ENCODE measurements at regions not wholly inside any gene's neighbourhood (a gene's known extent, or its start where the extent isn't known, plus 50 kb on each side); places are given as distances from the start of the nearest gene placed in this dataset.

DNA sequence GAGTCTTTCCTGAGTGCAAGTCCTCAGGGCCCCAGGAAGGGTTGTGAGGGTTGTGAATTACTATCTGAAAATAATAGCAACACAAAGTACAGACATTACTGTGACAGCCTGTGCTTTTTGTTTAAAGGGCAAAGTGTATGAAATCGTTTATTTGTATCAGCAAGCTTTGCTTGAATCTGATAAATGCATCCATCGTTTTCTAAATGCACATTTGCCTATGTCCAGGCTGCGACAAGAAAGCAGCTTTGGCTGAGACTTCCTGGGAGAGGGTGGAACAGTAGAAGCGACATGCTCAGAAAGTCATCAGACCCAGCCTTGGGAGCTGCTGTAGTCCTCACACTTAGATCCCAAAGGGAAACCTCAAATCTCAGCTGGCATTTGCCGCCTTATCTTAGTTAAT lies 524.2 kb upstream of the SALL3 start:
- Histone ChIP-seq H3K27me3 (ENCODE audit: insufficient read depth, low read length, poor library complexity) (no peaks in the 10 kb centered on the region), H3K4me3 (ENCODE audit: low read depth in 1 of 2, low read length in 2 of 2) (no peak overlapping the region), H3K79me2 (ENCODE audit: insufficient read depth, low read length) (no peaks in the 10 kb centered on the region), H3K9ac (ENCODE audit: low read depth, low read length) (no peak overlapping the region), H4K20me1 (ENCODE audit: insufficient read depth, low read length) (no peaks in the 10 kb centered on the region), H2AFZ (ENCODE audit: low read depth, low read length) (no peak overlapping the region), H3K9me3 (ENCODE audit: insufficient read depth, low read length, severe bottlenecking) (no peaks in the 10 kb centered on the region), H3K4me2 (ENCODE audit: insufficient read depth, low read length) (no peak overlapping the region), H3K4me1 (ENCODE audit: insufficient read depth, low read length) (no peaks in the 10 kb centered on the region), H3K36me3 (ENCODE audit: insufficient read depth, low read length) (no peaks in the 10 kb centered on the region), H3K27ac (ENCODE audit: low read length) (no peak overlapping the region)
- TF ChIP-seq EZH2 (IDR thresholded peaks at IDR 0.05; ENCODE audit: borderline replicate concordance, low read depth, low read length, severe bottlenecking) = no peak
- TF ChIP-seq, protein P1, sequence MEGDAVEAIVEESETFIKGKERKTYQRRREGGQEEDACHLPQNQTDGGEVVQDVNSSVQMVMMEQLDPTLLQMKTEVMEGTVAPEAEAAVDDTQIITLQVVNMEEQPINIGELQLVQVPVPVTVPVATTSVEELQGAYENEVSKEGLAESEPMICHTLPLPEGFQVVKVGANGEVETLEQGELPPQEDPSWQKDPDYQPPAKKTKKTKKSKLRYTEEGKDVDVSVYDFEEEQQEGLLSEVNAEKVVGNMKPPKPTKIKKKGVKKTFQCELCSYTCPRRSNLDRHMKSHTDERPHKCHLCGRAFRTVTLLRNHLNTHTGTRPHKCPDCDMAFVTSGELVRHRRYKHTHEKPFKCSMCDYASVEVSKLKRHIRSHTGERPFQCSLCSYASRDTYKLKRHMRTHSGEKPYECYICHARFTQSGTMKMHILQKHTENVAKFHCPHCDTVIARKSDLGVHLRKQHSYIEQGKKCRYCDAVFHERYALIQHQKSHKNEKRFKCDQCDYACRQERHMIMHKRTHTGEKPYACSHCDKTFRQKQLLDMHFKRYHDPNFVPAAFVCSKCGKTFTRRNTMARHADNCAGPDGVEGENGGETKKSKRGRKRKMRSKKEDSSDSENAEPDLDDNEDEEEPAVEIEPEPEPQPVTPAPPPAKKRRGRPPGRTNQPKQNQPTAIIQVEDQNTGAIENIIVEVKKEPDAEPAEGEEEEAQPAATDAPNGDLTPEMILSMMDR (IDR thresholded peaks at IDR 0.05; ENCODE audit: borderline replicate concordance, extremely low read depth, low read length, poor library complexity, severe bottlenecking) = no peak
- no peak for DNase-seq
- no peak for ATAC-seq (ENCODE audit: insufficient read depth, low read depth)

DNA sequence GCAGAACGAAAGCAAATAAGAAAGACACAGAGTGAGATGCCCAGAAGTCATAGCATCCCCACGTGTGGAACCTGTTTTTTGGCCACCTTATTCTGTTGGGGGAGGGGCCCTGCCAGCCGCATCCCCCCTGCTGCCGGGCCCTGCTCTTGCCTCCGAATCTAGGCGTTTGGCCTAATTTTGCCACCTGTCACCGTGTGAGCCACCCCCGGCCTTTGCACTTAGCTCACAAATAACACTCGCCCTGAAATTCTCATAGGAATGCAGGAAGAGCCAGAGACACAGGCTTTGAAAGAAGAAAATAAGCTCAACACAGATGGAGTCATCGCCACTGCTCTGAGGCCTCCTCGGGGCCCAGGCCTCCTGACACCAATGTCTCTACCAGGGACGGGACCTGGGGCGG lies 522.6 kb upstream of the SALL3 start:
- Histone ChIP-seq H3K9me3 (ENCODE audit: insufficient read depth, low read length, severe bottlenecking) (no peaks in the 10 kb centered on the region), H3K4me1 (ENCODE audit: insufficient read depth, low read length) (no peaks in the 10 kb centered on the region), H3K36me3 (ENCODE audit: insufficient read depth, low read length) (no peaks in the 10 kb centered on the region), H3K4me2 (ENCODE audit: insufficient read depth, low read length) (no peak overlapping the region), H2AFZ (ENCODE audit: low read depth, low read length) (no peak overlapping the region), H3K27ac (ENCODE audit: low read length) (no peak overlapping the region), H3K79me2 (ENCODE audit: insufficient read depth, low read length) (no peaks in the 10 kb centered on the region), H4K20me1 (ENCODE audit: insufficient read depth, low read length) (no peaks in the 10 kb centered on the region), H3K4me3 (ENCODE audit: low read depth in 1 of 2, low read length in 2 of 2) (no peak overlapping the region), H3K9ac (ENCODE audit: low read depth, low read length) (no peak overlapping the region), H3K27me3 (ENCODE audit: insufficient read depth, low read length, poor library complexity) (no peaks in the 10 kb centered on the region)
- DNase-seq = no peak
- TF ChIP-seq, protein P1 (IDR thresholded peaks at IDR 0.05; ENCODE audit: borderline replicate concordance, extremely low read depth, low read length, poor library complexity, severe bottlenecking) = no peak
- TF ChIP-seq EZH2 (IDR thresholded peaks at IDR 0.05; ENCODE audit: borderline replicate concordance, low read depth, low read length, severe bottlenecking) = no peak
- no peak for ATAC-seq (ENCODE audit: insufficient read depth, low read depth)

DNA sequence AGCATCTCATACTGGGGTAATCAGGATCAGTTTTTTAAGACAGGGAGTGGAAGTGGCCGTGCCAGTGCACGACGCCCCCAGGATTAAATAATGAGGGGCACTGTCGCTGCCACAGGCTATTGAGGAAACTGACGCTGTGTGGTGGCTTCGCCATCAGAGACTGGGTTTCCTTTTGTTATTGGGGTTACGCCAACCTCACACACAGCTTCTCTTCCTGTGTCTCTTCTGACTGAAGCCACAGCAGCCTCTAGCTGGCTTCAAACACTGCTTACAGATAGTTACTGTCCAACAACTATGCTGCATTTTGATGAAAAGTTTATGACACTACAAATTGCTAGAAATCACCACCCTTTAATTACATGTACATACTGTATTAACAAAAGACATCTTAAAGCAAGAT lies 521.9 kb upstream of the SALL3 start:
- Histone ChIP-seq H3K4me2 (ENCODE audit: insufficient read depth, low read length) (no peak overlapping the region), H2AFZ (ENCODE audit: low read depth, low read length) (no peak overlapping the region), H3K36me3 (ENCODE audit: insufficient read depth, low read length) (no peaks in the 10 kb centered on the region), H3K4me3 (ENCODE audit: low read depth in 1 of 2, low read length in 2 of 2) (no peak overlapping the region), H3K9ac (ENCODE audit: low read depth, low read length) (no peak overlapping the region), H4K20me1 (ENCODE audit: insufficient read depth, low read length) (no peaks in the 10 kb centered on the region), H3K79me2 (ENCODE audit: insufficient read depth, low read length) (no peaks in the 10 kb centered on the region), H3K27me3 (ENCODE audit: insufficient read depth, low read length, poor library complexity) (no peaks in the 10 kb centered on the region), H3K9me3 (ENCODE audit: insufficient read depth, low read length, severe bottlenecking) (no peaks in the 10 kb centered on the region), H3K4me1 (ENCODE audit: insufficient read depth, low read length) (no peaks in the 10 kb centered on the region), H3K27ac (ENCODE audit: low read length) (no peak overlapping the region)
- TF ChIP-seq EZH2 (IDR thresholded peaks at IDR 0.05; ENCODE audit: borderline replicate concordance, low read depth, low read length, severe bottlenecking) = no peak
- TF ChIP-seq, protein P1 (IDR thresholded peaks at IDR 0.05; ENCODE audit: borderline replicate concordance, extremely low read depth, low read length, poor library complexity, severe bottlenecking) = no peak
- no peak for ATAC-seq (ENCODE audit: insufficient read depth, low read depth)
- no peak for DNase-seq

GRCh38 chr18:78458356-78458755 lies 521.3 kb upstream of the SALL3 start:
- ATAC-seq (ENCODE audit: insufficient read depth, low read depth) (no peak), DNase-seq (no peak)
- Histone ChIP-seq H2AFZ (ENCODE audit: low read depth, low read length) (no peak overlapping the region), H3K4me2 (ENCODE audit: insufficient read depth, low read length) (no peak overlapping the region), H3K36me3 (ENCODE audit: insufficient read depth, low read length) (no peaks in the 10 kb centered on the region), H3K79me2 (ENCODE audit: insufficient read depth, low read length) (no peaks in the 10 kb centered on the region), H3K9me3 (ENCODE audit: insufficient read depth, low read length, severe bottlenecking) (no peaks in the 10 kb centered on the region), H3K27ac (ENCODE audit: low read length) (no peak overlapping the region), H3K9ac (ENCODE audit: low read depth, low read length) (no peak overlapping the region), H3K4me1 (ENCODE audit: insufficient read depth, low read length) (no peaks in the 10 kb centered on the region), H3K4me3 (ENCODE audit: low read depth in 1 of 2, low read length in 2 of 2) (no peak overlapping the region), H4K20me1 (ENCODE audit: insufficient read depth, low read length) (no peaks in the 10 kb centered on the region), H3K27me3 (ENCODE audit: insufficient read depth, low read length, poor library complexity) (no peaks in the 10 kb centered on the region)
- TF ChIP-seq, protein P1 (IDR thresholded peaks at IDR 0.05; ENCODE audit: borderline replicate concordance, extremely low read depth, low read length, poor library complexity, severe bottlenecking) = no peak
- TF ChIP-seq EZH2 (IDR thresholded peaks at IDR 0.05; ENCODE audit: borderline replicate concordance, low read depth, low read length, severe bottlenecking) = no peak

All from DND-41 (cell line).